PFSK-1 (cell line): ENCODE measurements at regions not wholly inside any gene's neighbourhood (a gene's known extent, or its start where the extent isn't known, plus 50 kb on each side); places are given as distances from the start of the nearest gene placed in this dataset.

Experiments
- FOXP2 ChIP-seq: optimal IDR thresholded peaks from 2 replicates; pipeline ENCODE3; 2011; ENCODE audit warnings: borderline replicate concordance, control low read depth, inconsistent platforms; ENCODE audit not compliant: insufficient read depth; ENCODE audit errors: extremely low read length, extremely low read depth
- POLR2AphosphoS5 ChIP-seq: IDR thresholded peaks from 2 replicates; pipeline ENCODE4 v1.6.1; 2012; ENCODE audit warnings: low read depth, mild to moderate bottlenecking, control low read depth, low read length, moderate library complexity
- REST ChIP-seq, 2 experiments: IDR thresholded peaks; 2 replicates each; pipeline versions ENCODE4 v1.6.1 to v1.8.0; 2011 to 2012; ENCODE audit warnings: low read depth in 2 of 2, low read length in 2 of 2, control low read depth in 1 of 2, inconsistent platforms in 1 of 2, mild to moderate bottlenecking in 1 of 2, moderate library complexity in 1 of 2; ENCODE audit not compliant: insufficient read depth in 1 of 2
- SIN3A ChIP-seq: IDR thresholded peaks from 2 replicates; pipeline ENCODE4 v1.6.1; 2012; ENCODE audit warnings: mild to moderate bottlenecking, low read length, moderate library complexity, borderline replicate concordance; ENCODE audit not compliant: insufficient read depth
- TAF1 ChIP-seq: IDR thresholded peaks from 2 replicates; pipeline ENCODE4 v1.6.1; 2012; ENCODE audit warnings: low read length, control low read depth, borderline replicate concordance; ENCODE audit not compliant: insufficient read depth

DNA sequence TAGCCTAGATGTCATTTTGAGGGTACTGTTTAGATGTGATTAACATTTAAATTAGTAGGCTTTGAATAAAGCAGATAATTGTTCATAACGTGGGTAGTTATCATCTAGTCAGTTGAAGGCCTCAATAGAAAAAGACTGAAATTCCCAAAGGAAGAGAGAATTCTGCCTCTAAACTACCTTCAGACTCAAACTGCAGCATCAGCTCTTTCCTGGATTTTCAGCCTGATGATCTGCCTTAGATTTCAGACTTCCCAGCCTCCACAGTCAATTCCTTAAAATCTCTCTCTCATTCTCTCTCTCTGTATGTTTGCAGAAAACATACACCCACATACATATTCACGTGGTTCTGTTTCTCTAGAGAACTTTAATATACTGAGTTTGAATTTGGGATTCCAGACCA lies 58.0 kb upstream of the MBNL1 start:
- TF ChIP-seq SIN3A (no peak), POLR2AphosphoS5 (no peak), REST (IDR thresholded peaks at IDR 0.05; ENCODE audit: insufficient read depth in 1 of 2, low read depth in 2 of 2, low read length in 2 of 2) (no peak), FOXP2 (no peak), TAF1 (no peak)

- TF ChIP-seq FOXP2 (no peak), POLR2AphosphoS5 (no peak), TAF1 (no peak), REST (IDR thresholded peaks at IDR 0.05; ENCODE audit: insufficient read depth in 1 of 2, low read depth in 2 of 2, low read length in 2 of 2) (no peak), SIN3A (no peak)
These were observed 57.1 kb upstream of the MBNL1 start for GRCh38 chr3:152211655-152212054.

DNA sequence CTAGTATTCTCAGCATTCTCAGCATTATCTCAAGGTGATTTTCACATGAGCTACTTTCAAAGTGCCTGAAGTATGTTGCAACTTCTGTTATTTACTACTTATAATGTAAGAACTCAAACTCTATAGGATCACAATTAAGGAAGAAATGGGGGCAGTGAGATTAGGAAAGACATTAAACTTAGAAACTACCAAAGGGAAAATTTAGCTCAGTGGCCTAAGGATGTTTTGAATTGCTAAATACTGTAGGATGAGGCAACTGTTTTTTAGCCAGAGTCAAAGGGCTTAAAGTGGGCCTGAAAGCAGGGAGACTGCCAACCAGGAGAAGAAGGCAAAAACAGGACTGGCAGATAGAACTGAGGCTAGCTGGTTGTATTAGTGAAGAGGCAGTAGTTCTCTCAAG lies 55.5 kb upstream of the MBNL1 start:
- TF ChIP-seq REST (IDR thresholded peaks at IDR 0.05; ENCODE audit: insufficient read depth in 1 of 2, low read depth in 2 of 2, low read length in 2 of 2), result no peak
- TF ChIP-seq FOXP2, result no peak
- TF ChIP-seq POLR2AphosphoS5, result no peak
- no peak for TF ChIP-seq TAF1
- no peak for TF ChIP-seq SIN3A

DNA sequence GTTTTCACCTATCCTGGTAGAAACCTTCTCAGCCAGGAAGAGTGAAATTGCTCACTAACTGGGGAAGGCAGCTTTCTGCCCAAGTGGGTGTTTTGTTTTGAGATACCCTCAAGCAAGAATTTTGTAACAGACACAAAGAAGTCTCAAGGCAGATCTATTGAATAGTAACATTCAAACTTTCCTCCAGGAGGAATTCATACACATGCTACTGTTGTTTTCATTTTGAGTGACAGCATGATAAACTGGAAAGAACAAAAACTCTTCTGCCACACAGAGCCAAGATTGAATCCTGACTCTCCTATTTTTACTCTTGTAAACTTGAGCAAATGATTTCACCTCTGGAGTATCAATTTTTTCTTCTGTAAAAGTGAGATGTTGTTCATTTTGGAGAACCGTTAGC lies 54.8 kb upstream of the MBNL1 start:
- TF ChIP-seq REST (IDR thresholded peaks at IDR 0.05; ENCODE audit: insufficient read depth in 1 of 2, low read depth in 2 of 2, low read length in 2 of 2) (no peak), TAF1 (no peak), SIN3A (no peak), POLR2AphosphoS5 (no peak), FOXP2 (no peak)

DNA sequence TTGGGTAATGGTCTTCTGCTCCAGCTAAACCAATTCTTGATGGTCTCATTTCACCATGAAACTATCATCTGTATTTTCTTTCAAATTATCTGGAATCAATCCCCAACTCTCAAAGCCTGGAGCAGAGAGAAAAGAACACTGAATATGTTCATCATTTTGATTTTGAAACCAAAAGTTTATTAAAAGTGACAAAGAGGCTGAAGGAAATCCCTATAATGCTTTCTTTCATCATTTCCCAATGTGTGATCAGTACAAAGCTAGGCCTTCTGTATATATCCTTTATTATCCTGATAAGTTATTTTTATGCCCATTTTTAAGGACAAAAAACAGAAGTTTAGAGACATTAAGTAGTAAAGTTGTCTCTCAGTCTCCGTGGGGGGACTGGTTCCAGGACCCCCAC lies 50.1 kb upstream of the MBNL1 start:
- no peak for TF ChIP-seq REST (IDR thresholded peaks at IDR 0.05; ENCODE audit: insufficient read depth in 1 of 2, low read depth in 2 of 2, low read length in 2 of 2)
- TF ChIP-seq TAF1, result no peak
- TF ChIP-seq FOXP2, result no peak
- no peak for TF ChIP-seq SIN3A
- TF ChIP-seq POLR2AphosphoS5, result no peak
